Calu3 (cell line): ENCODE measurements at regions not wholly inside any gene's neighbourhood (a gene's known extent, or its start where the extent isn't known, plus 50 kb on each side); places are given as distances from the start of the nearest gene placed in this dataset.
"Not testable (repeated sequence)": the region's sequence is repeated elsewhere in the genome, so short reads cannot be mapped to it uniquely, and the experiment has no call there.

Source experiments
- BruUV-seq: library from RNA; stranded (reverse); fragments of 400-500 nt; replicated peaks from 2 replicates; lab custom pipeline; 2021; lab: Mats Ljungman, UMichigan
- CTCF ChIA-PET: fragments of 300-600 bp; sonication (Branson Sonifier 250); formaldehyde crosslinking; loops from one replicate; lab custom pipeline; 2022; ENCODE audit warnings: antibody characterized with exemption; lab: Charles Lee
- DNase-seq: peaks from one replicate; pipeline ENCODE4 v3.0.0; 2022
- H3K27ac Mint-ChIP-seq: one replicate; pipeline ENCODE4 v1.8.0; 2022; ENCODE audit warnings: mixed read lengths; ENCODE audit not compliant: unreplicated experiment
- H3K27me3 Mint-ChIP-seq: one replicate; pipeline ENCODE4 v1.8.0; 2022; ENCODE audit warnings: mixed read lengths; ENCODE audit not compliant: unreplicated experiment
- H3K36me3 Mint-ChIP-seq: one replicate; pipeline ENCODE4 v1.8.0; 2022; ENCODE audit warnings: mild to moderate bottlenecking, moderate library complexity, mixed read lengths; ENCODE audit not compliant: insufficient read depth, unreplicated experiment
- H3K4me1 Mint-ChIP-seq: one replicate; pipeline ENCODE4 v1.8.0; 2022; ENCODE audit warnings: mild to moderate bottlenecking, low read depth, mixed read lengths; ENCODE audit not compliant: unreplicated experiment
- H3K4me3 Mint-ChIP-seq: one replicate; pipeline ENCODE4 v1.8.0; 2022; ENCODE audit warnings: mild to moderate bottlenecking, low read depth, moderate library complexity, mixed read lengths; ENCODE audit not compliant: unreplicated experiment
- H3K9me3 Mint-ChIP-seq: one replicate; pipeline ENCODE4 v1.8.0; 2022; ENCODE audit warnings: low read depth, mixed read lengths; ENCODE audit not compliant: unreplicated experiment
- CTCF ChIP-seq: fragments of 200-600 bp; IDR thresholded peaks from one replicate; pipeline ENCODE4 v1.8.0; 2022; ENCODE audit warnings: antibody characterized with exemption; ENCODE audit not compliant: unreplicated experiment
- intact Hi-C: fragments of 100-400 bp; cut with micrococcal nuclease; formaldehyde crosslinking; loops from one replicate; pipeline ENCODE4 v1.10.0; 2022; ENCODE audit not compliant: unreplicated experiment

GRCh38 chr2:12467303-12467702 is 249.4 kb upstream of the TRIB2 start:
- no peaks in the 10 kb centered on the region for H3K9me3 Mint-ChIP-seq
- TF ChIP-seq CTCF, result no peak
- no peak overlapping the region for H3K4me3 Mint-ChIP-seq
- no peaks in the 10 kb centered on the region for H3K4me1 Mint-ChIP-seq
- CTCF ChIA-PET, result interaction anchor here (0.6 kb wide), 1 partner anchor 1687 kb away, joined by 4 read pairs; no protein-coding TSS in a partner anchor
- H3K27me3 Mint-ChIP-seq, result no peaks in the 10 kb centered on the region
- no TSS peak for BruUV-seq
- H3K36me3 Mint-ChIP-seq, result no peaks in the 10 kb centered on the region
- intact Hi-C loops, result no loop called here
- no peak for DNase-seq
- H3K27ac Mint-ChIP-seq, result no peak overlapping the region

GRCh38 chr2:12469141-12469561 is 247.6 kb upstream of the TRIB2 start:
- no peak overlapping the region for H3K27ac Mint-ChIP-seq
- H3K36me3 Mint-ChIP-seq, result no peaks in the 10 kb centered on the region
- TF ChIP-seq CTCF, result no peak
- DNase-seq, result no peak
- CTCF ChIA-PET, result no interaction called here
- H3K27me3 Mint-ChIP-seq, result no peaks in the 10 kb centered on the region
- intact Hi-C loops, result no loop called here
- H3K9me3 Mint-ChIP-seq, result no peaks in the 10 kb centered on the region
- no peak overlapping the region for H3K4me3 Mint-ChIP-seq
- no TSS peak for BruUV-seq
- no peaks in the 10 kb centered on the region for H3K4me1 Mint-ChIP-seq

- H3K27me3 Mint-ChIP-seq, H3K9me3 Mint-ChIP-seq, intact Hi-C loops, BruUV-seq, H3K4me3 Mint-ChIP-seq, DNase-seq, H3K27ac Mint-ChIP-seq, H3K36me3 Mint-ChIP-seq, CTCF ChIA-PET, H3K4me1 Mint-ChIP-seq: not testable (repeated sequence)
Observed at GRCh38 chr2:12472265-12472664, 244.5 kb upstream of the TRIB2 start.

GRCh38 chr2:12478151-12479064 is 238.3 kb upstream of the TRIB2 start:
- CTCF ChIA-PET, result no interaction called here
- no peak for TF ChIP-seq CTCF
- BruUV-seq, result no TSS peak
- H3K9me3 Mint-ChIP-seq, result no peaks in the 10 kb centered on the region
- H3K36me3 Mint-ChIP-seq, result no peaks in the 10 kb centered on the region
- intact Hi-C loops, result no loop called here
- H3K4me3 Mint-ChIP-seq, result no peak overlapping the region
- DNase-seq, result no peak
- H3K27me3 Mint-ChIP-seq, result no peaks in the 10 kb centered on the region
- H3K27ac Mint-ChIP-seq, result no peak overlapping the region
- H3K4me1 Mint-ChIP-seq, result no peaks in the 10 kb centered on the region
